Smooth muscle cell (in vitro differentiated cells): ENCODE measurements at regions not wholly inside any gene's neighbourhood (a gene's known extent, or its start where the extent isn't known, plus 50 kb on each side); places are given as distances from the start of the nearest gene placed in this dataset.

ENCODE experiments used
- DNase-seq: peaks from one replicate; lab custom pipeline; 2025; ENCODE audit not compliant: unreplicated experiment; lab: John Stamatoyannopoulos, UW
- H2AFZ ChIP-seq: fragments of 200-600 bp; sonication (generic); 2 replicates; pipeline ENCODE4 v1.6.0; 2016; ENCODE audit warnings: antibody characterized with exemption, low read depth, mild to moderate bottlenecking
- H3F3A ChIP-seq: fragments of 200-600 bp; sonication (generic); 2 replicates; pipeline ENCODE4 v1.6.0; 2017; ENCODE audit warnings: antibody characterized with exemption, low read depth
- H3K27ac ChIP-seq: fragments of 200-600 bp; sonication (generic); 2 replicates; pipeline ENCODE4 v1.5.1; 2016; ENCODE audit warnings: low read depth, mild to moderate bottlenecking
- H3K27me3 ChIP-seq: fragments of 200-600 bp; sonication (generic); 2 replicates; pipeline ENCODE4 v1.6.1; 2016; ENCODE audit warnings: low read depth, mild to moderate bottlenecking
- H3K36me3 ChIP-seq: fragments of 200-600 bp; sonication (generic); 2 replicates; pipeline ENCODE4 v1.5.1; 2016; ENCODE audit warnings: low read depth
- H3K4me1 ChIP-seq: fragments of 200-600 bp; sonication (generic); 2 replicates; pipeline ENCODE4 v1.5.1; 2016; ENCODE audit warnings: low read depth
- H3K4me2 ChIP-seq: fragments of 200-600 bp; sonication (generic); 2 replicates; pipeline ENCODE4 v1.6.0; 2016; ENCODE audit warnings: mild to moderate bottlenecking
- H3K4me3 ChIP-seq: fragments of 200-600 bp; sonication (generic); 2 replicates; pipeline ENCODE4 v1.5.1; 2016; ENCODE audit warnings: mild to moderate bottlenecking
- H3K79me2 ChIP-seq: fragments of 200-600 bp; sonication (generic); 2 replicates; pipeline ENCODE4 v1.6.0; 2016; ENCODE audit warnings: low read depth, mild to moderate bottlenecking
- H3K9ac ChIP-seq: fragments of 200-600 bp; sonication (generic); 2 replicates; pipeline ENCODE4 v1.6.0; 2016; ENCODE audit warnings: low read depth
- H3K9me3 ChIP-seq: fragments of 200-600 bp; sonication (generic); replicated peaks from 2 replicates; pipeline ENCODE4 v1.5.1; 2016; ENCODE audit warnings: low read depth
- H4K20me1 ChIP-seq: fragments of 200-600 bp; sonication (generic); 2 replicates; pipeline ENCODE4 v1.6.0; 2016; ENCODE audit warnings: low read depth
- WGBS: methylation state at CpG from one replicate; pipeline ENCODE4 v1.1.7; 2016; ENCODE audit warnings: low lambda C conversion rate; 5-methylcytosine and 5-hydroxymethylcytosine counted together
- TF ChIP-seq, protein P1 (sequence below): fragments of 200-600 bp; sonication (generic); IDR thresholded peaks from 2 replicates; pipeline ENCODE4 v1.5.1; 2017; ENCODE audit warnings: borderline replicate concordance, mild to moderate bottlenecking, antibody characterized with exemption; ENCODE audit not compliant: insufficient read depth, poor library complexity, severe bottlenecking

DNA sequence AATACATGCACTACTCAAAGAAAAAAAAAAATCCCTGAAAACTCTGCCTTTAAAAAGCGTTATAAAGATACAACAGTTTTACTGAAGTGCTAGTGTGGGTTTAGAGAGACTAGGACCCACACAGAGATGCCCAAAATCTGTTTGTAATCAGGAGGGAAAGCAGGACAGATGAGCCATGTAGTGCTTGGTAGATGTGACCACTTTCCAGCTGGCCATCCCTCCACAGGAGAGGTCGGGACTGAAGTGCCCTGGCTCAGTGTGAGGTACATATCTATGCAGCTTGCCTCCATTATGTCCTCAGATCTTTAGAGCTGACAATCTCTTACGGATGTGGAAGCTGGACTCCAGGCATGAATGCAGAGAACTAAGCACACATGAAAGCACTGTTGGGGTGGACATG is 57.5 kb upstream of the NANOGP8 start:
- Histone ChIP-seq H3K79me2 (no peaks in the 10 kb centered on the region), H3K36me3 (no peaks in the 10 kb centered on the region), H3K4me3 (no peak overlapping the region), H3F3A (no peaks in the 10 kb centered on the region), H2AFZ (peak overlapping the region; percentile 0), H3K4me1 (peaks cover 9% of the 10 kb centered on the region), H4K20me1 (no peaks in the 10 kb centered on the region), H3K27me3 (no peaks in the 10 kb centered on the region), H3K9ac (no peak overlapping the region), H3K9me3 (no peaks in the 10 kb centered on the region), H3K4me2 (peak overlapping the region; percentile 42), H3K27ac (peak overlapping the region; percentile 59)
- 48% methylated on average over 3 of the region's 3 CpGs for WGBS
- TF ChIP-seq, protein P1, sequence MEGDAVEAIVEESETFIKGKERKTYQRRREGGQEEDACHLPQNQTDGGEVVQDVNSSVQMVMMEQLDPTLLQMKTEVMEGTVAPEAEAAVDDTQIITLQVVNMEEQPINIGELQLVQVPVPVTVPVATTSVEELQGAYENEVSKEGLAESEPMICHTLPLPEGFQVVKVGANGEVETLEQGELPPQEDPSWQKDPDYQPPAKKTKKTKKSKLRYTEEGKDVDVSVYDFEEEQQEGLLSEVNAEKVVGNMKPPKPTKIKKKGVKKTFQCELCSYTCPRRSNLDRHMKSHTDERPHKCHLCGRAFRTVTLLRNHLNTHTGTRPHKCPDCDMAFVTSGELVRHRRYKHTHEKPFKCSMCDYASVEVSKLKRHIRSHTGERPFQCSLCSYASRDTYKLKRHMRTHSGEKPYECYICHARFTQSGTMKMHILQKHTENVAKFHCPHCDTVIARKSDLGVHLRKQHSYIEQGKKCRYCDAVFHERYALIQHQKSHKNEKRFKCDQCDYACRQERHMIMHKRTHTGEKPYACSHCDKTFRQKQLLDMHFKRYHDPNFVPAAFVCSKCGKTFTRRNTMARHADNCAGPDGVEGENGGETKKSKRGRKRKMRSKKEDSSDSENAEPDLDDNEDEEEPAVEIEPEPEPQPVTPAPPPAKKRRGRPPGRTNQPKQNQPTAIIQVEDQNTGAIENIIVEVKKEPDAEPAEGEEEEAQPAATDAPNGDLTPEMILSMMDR, result no peak
- no peak for DNase-seq

DNA sequence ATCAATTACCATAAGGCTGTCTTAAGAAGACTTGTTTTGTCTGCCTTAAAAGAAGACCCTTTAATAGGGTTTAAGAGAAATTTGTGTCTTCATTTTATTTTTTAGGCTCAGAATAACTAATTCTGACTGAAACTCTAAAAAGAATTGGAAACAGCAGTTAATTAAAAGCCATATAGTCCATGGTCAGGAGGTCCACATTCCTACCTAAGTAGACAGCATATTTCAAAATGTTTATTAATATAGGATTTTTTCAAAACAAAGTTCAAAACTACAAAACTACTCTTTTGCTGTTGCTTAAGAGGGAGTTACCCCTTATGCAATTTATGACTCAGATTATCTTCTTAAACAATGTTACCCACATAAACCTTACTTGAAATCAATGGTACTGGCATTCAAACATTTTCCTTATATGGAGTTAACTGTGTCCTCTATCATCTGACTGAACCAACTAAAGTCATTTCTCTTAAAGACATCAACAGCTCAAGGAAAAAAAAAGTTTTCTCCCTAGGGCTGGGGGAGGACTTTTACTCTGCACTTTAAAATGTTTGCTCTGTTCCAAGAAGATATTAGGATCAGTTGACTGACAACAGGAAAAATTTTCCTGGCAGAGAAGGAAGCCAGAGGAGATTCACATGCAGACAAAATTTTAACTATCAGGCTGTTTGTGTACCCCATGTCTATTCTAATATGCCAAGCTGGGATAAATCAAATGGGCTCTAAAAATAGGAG is 56.8 kb upstream of the NANOGP8 start:
- DNase-seq, result no peak
- H2AFZ ChIP-seq, result peak overlapping the region; percentile 10

DNA sequence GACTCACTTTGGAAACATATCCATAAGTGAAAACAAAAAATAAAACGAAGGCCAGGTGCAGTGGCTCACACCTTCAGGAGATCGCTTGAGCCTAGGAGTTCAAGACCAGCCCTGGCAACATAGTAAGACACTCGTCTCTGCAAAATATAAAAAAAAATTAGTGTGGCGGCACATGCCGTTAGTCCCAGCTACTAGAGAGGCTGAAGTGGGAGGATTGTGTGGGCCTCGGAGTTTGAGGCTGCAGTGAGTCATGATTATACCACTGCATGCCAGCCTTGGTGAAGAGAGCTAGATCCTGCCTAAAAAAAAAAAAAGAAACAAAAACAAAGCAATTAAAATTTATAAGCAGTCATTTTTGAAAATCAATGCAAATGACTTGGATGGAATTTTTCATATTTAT is 54.7 kb upstream of the NANOGP8 start:
- Histone ChIP-seq H3F3A (no peaks in the 10 kb centered on the region), H3K27ac (no peak overlapping the region), H2AFZ (no peak overlapping the region), H3K9me3 (no peaks in the 10 kb centered on the region), H3K4me2 (no peak overlapping the region), H3K9ac (no peak overlapping the region), H3K79me2 (no peaks in the 10 kb centered on the region), H3K4me1 (peaks cover 9% of the 10 kb centered on the region), H3K4me3 (no peak overlapping the region), H3K36me3 (no peaks in the 10 kb centered on the region), H4K20me1 (no peaks in the 10 kb centered on the region), H3K27me3 (no peaks in the 10 kb centered on the region)
- WGBS, result 81% methylated on average over 6 of the region's 6 CpGs
- TF ChIP-seq, protein P1, result no peak
- no peak for DNase-seq

More for the DNA sequence above, 56.8 kb upstream of the NANOGP8 start:
- H3F3A ChIP-seq, result no peaks in the 10 kb centered on the region
- no peaks in the 10 kb centered on the region for H4K20me1 ChIP-seq
- no peak overlapping the region for H3K9ac ChIP-seq
- H3K9me3 ChIP-seq, result no peaks in the 10 kb centered on the region
- H3K4me3 ChIP-seq, result no peak overlapping the region
- TF ChIP-seq, protein P1, result no peak
- H3K27me3 ChIP-seq, result no peaks in the 10 kb centered on the region
- H3K79me2 ChIP-seq, result no peaks in the 10 kb centered on the region
- H3K36me3 ChIP-seq, result no peaks in the 10 kb centered on the region
- H3K27ac ChIP-seq, result peak overlapping the region; percentile 59
- peaks cover 9% of the 10 kb centered on the region for H3K4me1 ChIP-seq
- peak overlapping the region; percentile 42 for H3K4me2 ChIP-seq

DNA sequence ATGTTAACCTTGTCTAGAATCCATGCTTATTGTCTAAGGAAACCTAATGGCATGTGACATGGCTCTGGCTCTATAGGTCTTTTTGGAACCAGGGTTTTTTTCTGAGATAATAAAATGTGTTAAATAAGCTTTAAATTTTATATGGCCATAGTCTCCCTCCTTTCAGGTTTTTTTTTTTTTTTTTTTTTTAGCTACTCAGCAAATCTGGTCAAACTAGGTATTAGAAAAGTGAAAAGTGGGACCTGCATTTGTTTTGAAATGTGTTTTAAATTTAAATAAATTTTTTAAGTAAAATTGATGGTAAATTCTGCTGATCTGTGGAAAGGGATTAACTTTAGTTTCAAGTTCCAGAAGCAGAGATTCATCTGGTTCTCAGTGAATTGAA is 52.1 kb upstream of the NANOGP8 start:
- Histone ChIP-seq H3K9me3 (no peaks in the 10 kb centered on the region), H4K20me1 (no peaks in the 10 kb centered on the region), H3K79me2 (no peaks in the 10 kb centered on the region), H3K4me2 (no peak overlapping the region), H2AFZ (no peak overlapping the region), H3K27ac (no peak overlapping the region), H3K4me1 (peaks cover 5% of the 10 kb centered on the region), H3F3A (no peaks in the 10 kb centered on the region), H3K4me3 (no peak overlapping the region), H3K27me3 (no peaks in the 10 kb centered on the region), H3K9ac (no peak overlapping the region), H3K36me3 (no peaks in the 10 kb centered on the region)
- no peak for DNase-seq
- TF ChIP-seq, protein P1, result no peak
